GM12878 (cell line): ENCODE measurements at regions not wholly inside any gene's neighbourhood (a gene's known extent, or its start where the extent isn't known, plus 50 kb on each side); places are given as distances from the start of the nearest gene placed in this dataset.

Source experiments
- ATAC-seq: fragments of 200-7000 bp; cut with Tn5 transposase; 3 replicates; pipeline ENCODE4 v1.9.1; 2020; ENCODE audit warnings: mild to moderate bottlenecking, moderate library complexity
- BruUV-seq: library from RNA; stranded (reverse); fragments of 400-500 nt; replicated peaks from 2 replicates; lab custom pipeline; 2021; lab: Mats Ljungman, UMichigan
- CTCF ChIA-PET: fragments of 300-600 bp; sonication (Branson Sonifier 250); formaldehyde crosslinking; extraction: SDS; loops from one replicate; lab custom pipeline; 2021; ENCODE audit warnings: inconsistent platforms; lab: Yijun Ruan, JAX
- POLR2A ChIA-PET: fragments of 350-600 bp; formaldehyde crosslinking; extraction: SDS; loops from one replicate; lab custom pipeline; 2021; ENCODE audit warnings: inconsistent platforms; lab: Charles Lee
- RAD21 ChIA-PET: fragments of 300-600 bp; sonication (Branson Sonifier 250); formaldehyde crosslinking; loops from one replicate; lab custom pipeline; 2023; ENCODE audit warnings: antibody characterized with exemption; ENCODE audit not compliant: unreplicated experiment; lab: Charles Lee
- SMC1A ChIA-PET: fragments of 300-600 bp; sonication (Branson Sonifier 250); formaldehyde crosslinking; loops from one replicate; lab custom pipeline; 2023; ENCODE audit not compliant: unreplicated experiment, uncharacterized antibody; lab: Charles Lee
- DNase-seq: peaks from one replicate; pipeline ENCODE4 v3.0.0-alpha.2; 2011; ENCODE audit warnings: low read depth, low spot score
- FAIRE-seq: peaks from 3 replicates; lab custom pipeline; 2011; peaks lifted over from hg19 to GRCh38; lab: Jason Lieb, UNC
- H2AFZ ChIP-seq: 2 replicates; pipeline ENCODE4 v1.6.0; 2011; ENCODE audit warnings: low read depth, low read length, control low read depth; ENCODE audit not compliant: control insufficient read depth
- H3K27ac ChIP-seq: 2 replicates; pipeline ENCODE4 v1.5.1; 2011; ENCODE audit warnings: control low read depth; ENCODE audit not compliant: control insufficient read depth, insufficient read depth
- H3K27me3 ChIP-seq, 2 experiments: replicated peaks in 1 of 2; 2 replicates each; pipeline versions ENCODE4 v1.6.0 to v1.6.1; 2011; ENCODE audit warnings: low read length in 1 of 2; ENCODE audit not compliant: control insufficient read depth in 2 of 2, insufficient read depth in 2 of 2
- H3K36me3 ChIP-seq, 2 experiments: 2 replicates each; pipeline ENCODE4 v1.5.1; 2011; ENCODE audit warnings: low read length in 1 of 2; ENCODE audit not compliant: control insufficient read depth in 2 of 2, insufficient read depth in 2 of 2
- H3K4me1 ChIP-seq: 2 replicates; pipeline ENCODE4 v1.6.1; 2011; ENCODE audit warnings: mild to moderate bottlenecking, low read length, moderate library complexity, mixed read lengths; ENCODE audit not compliant: control insufficient read depth, insufficient read depth
- H3K4me2 ChIP-seq: 2 replicates; pipeline ENCODE4 v1.6.0; 2011; ENCODE audit warnings: control low read depth; ENCODE audit not compliant: control insufficient read depth, insufficient read depth
- H3K4me3 ChIP-seq: fragments of 200-600 bp; sonication (generic); 2 replicates; pipeline ENCODE4 v1.5.1; 2016
- H3K79me2 ChIP-seq: 2 replicates; pipeline ENCODE4 v1.6.0; 2011; ENCODE audit warnings: low read length; ENCODE audit not compliant: control insufficient read depth, insufficient read depth
- H3K9ac ChIP-seq: 2 replicates; pipeline ENCODE4 v1.8.0; 2011; ENCODE audit warnings: low read length, control low read depth, mixed read lengths; ENCODE audit not compliant: control insufficient read depth, insufficient read depth
- H3K9me3 ChIP-seq: replicated peaks from 3 replicates; pipeline ENCODE4 v1.5.1; 2011; ENCODE audit warnings: mild to moderate bottlenecking, low read length; ENCODE audit not compliant: control insufficient read depth, insufficient read depth
- H4K20me1 ChIP-seq: 2 replicates; pipeline ENCODE4 v1.6.0; 2011; ENCODE audit not compliant: control insufficient read depth, insufficient read depth
- CUX1 ChIP-seq: IDR thresholded peaks from 2 replicates; pipeline ENCODE4 v1.6.1; 2012; ENCODE audit warnings: improper control_type of control experiment, low read depth, low read length; ENCODE audit not compliant: insufficient replicate concordance
- HDGF ChIP-seq: fragments of 450-650 bp; IDR thresholded peaks from 2 replicates; pipeline ENCODE4 v1.6.1; 2016; ENCODE audit warnings: antibody characterized with exemption
- RB1 ChIP-seq: fragments of 450-650 bp; formaldehyde crosslinking; IDR thresholded peaks from 2 replicates; pipeline ENCODE4 v1.6.1; 2017; ENCODE audit warnings: mild to moderate bottlenecking, borderline replicate concordance
- SMAD1 ChIP-seq: fragments of 450-650 bp; IDR thresholded peaks from 2 replicates; pipeline ENCODE4 v1.6.1; 2018; ENCODE audit warnings: mild to moderate bottlenecking, low read depth; ENCODE audit not compliant: partially characterized antibody
- SMC3 ChIP-seq: IDR thresholded peaks from 2 replicates; pipeline ENCODE4 v1.6.1; 2011; ENCODE audit warnings: low read length, improper control_type of control experiment, borderline replicate concordance
- STAT3 ChIP-seq: IDR thresholded peaks from 2 replicates; pipeline ENCODE4 v1.6.1; 2011; ENCODE audit warnings: low read depth, low read length, improper control_type of control experiment
- YBX1 ChIP-seq: fragments of 450-650 bp; IDR thresholded peaks from 2 replicates; pipeline ENCODE4 v1.6.1; 2016; ENCODE audit warnings: antibody characterized with exemption
- ZZZ3 ChIP-seq: IDR thresholded peaks from 2 replicates; pipeline ENCODE4 v1.6.1; 2011; ENCODE audit warnings: low read depth; ENCODE audit not compliant: control insufficient read depth, insufficient read length
- WGBS: methylation state at CpG from one replicate; pipeline ENCODE4 v1.1.6; 2016; ENCODE audit warnings: low lambda C conversion rate; ENCODE audit not compliant: insufficient replicate concordance, insufficient coverage; ENCODE audit errors: missing lambda C conversion rate; 5-methylcytosine and 5-hydroxymethylcytosine counted together
- in situ Hi-C: fragments of 300-500 bp; cut with MboI; formaldehyde crosslinking; loops from 9 replicates; pipeline ENCODE4 v1.14.3; 2018; ENCODE audit warnings: mixed read lengths
- intact Hi-C: fragments of 100-400 bp; cut with micrococcal nuclease; formaldehyde crosslinking; loops from one replicate; pipeline ENCODE4 v1.14.2; 2022; ENCODE audit not compliant: unreplicated experiment

- Histone ChIP-seq H3K36me3 (no peaks in the 10 kb centered on the region), H3K4me2 (no peak overlapping the region), H3K4me1 (no peaks in the 10 kb centered on the region), H3K4me3 (no peak overlapping the region), H3K27ac (no peak overlapping the region), H3K79me2 (no peaks in the 10 kb centered on the region), H2AFZ (no peak overlapping the region), H3K9me3 (no peaks in the 10 kb centered on the region), H3K9ac (no peak overlapping the region), H3K27me3 (no peaks in the 10 kb centered on the region; a peak in 1 of 4 replicates), H4K20me1 (no peaks in the 10 kb centered on the region)
- no peak for ATAC-seq
- SMC1A ChIA-PET = no interaction called here
- TF ChIP-seq HDGF (no peak), RB1 (no peak), STAT3 (no peak), SMAD1 (no peak), SMC3 (no peak), ZZZ3 (no peak), CUX1 (no peak), YBX1 (no peak)
- RAD21 ChIA-PET = no interaction called here
- no peak for FAIRE-seq
- no TSS peak for BruUV-seq
- 42% methylated on average over 7 of the region's 7 CpGs for WGBS
- DNase-seq = no peak
- intact Hi-C loops (no loop called here), in situ Hi-C loops (no loop called here)
- POLR2A ChIA-PET = no interaction called here
- CTCF ChIA-PET = interaction anchor here (0.6 kb wide), 1 partner anchor 851 kb away, joined by 3 read pairs; no protein-coding TSS in a partner anchor
Measured at GRCh38 chr16:54412777-54413455, 126.3 kb upstream of the IRX3 start.
